GM21619 (cell line): ENCODE measurements at regions not wholly inside any gene's neighbourhood (a gene's known extent, or its start where the extent isn't known, plus 50 kb on each side); places are given as distances from the start of the nearest gene placed in this dataset.

Experiments
- ATAC-seq: cut with Tn5 transposase; IDR thresholded peaks from one replicate; pipeline ENCODE4 v1.9.1; 2021; ENCODE audit not compliant: unreplicated experiment

GRCh38 chr13:48181482-48182145 is 51.4 kb upstream of the ITM2B start:
- ATAC-seq = no peak

- no peak for ATAC-seq
Measured at GRCh38 chr13:48178126-48178525, 54.9 kb upstream of the ITM2B start.

GRCh38 chr13:48176781-48177180 is 56.2 kb upstream of the ITM2B start:
- no peak for ATAC-seq

DNA sequence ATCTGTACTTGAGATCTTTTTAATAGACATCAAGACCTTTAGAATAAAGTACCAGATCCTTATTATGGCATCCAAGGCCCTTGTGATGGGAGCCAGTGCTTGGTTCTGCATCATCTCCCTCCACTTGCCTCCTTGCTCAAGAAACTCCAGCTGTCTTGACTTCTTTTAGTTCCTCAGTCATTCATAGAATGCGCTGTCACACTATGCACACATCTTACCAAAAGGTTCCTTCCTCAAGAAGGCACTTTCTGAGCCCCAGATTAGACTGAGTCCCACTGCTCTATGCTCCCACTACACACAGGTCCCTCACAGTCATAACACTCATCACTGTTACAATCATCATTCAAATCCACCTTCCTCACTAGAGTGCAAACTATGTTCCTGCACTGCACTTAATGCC is 57.8 kb upstream of the ITM2B start:
- ATAC-seq = no peak

DNA sequence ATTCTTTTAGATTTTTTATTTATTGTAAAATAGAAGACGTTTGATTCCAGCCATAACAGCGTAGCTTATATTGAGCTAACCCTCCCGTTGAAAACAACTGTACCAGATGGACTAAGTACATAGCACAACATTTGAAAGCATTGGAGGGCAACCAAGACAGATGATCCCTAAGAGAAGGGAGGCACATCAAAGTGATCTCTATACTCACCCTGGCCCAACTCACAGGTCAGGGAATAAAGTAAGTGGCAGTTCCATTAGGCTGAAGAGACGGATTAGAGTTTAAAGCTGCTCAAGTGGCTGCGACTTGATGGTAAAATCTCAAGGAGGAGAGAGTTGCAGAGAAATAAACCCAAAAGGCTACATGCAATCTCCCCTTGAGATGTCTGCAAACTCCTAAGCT is 65.1 kb upstream of the ITM2B start:
- no peak for ATAC-seq

DNA sequence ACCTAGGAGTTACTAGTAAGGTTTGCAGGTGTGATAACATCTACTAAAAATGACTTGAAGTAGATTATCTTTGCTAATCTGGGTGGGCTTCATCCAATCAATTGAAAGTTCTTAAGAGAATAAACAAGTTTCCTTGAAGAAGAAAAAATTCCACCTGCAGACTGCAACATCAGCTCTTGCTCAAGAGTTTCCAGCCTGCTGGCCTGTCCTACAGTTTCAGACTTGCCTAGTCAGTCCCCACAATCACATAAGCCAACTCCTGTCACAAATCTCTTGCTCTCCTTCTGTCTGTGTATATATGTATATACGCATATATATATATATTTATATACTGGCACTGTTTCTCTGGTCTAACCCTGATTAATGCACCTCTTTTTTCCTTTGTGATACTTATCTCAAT is 67.3 kb upstream of the ITM2B start:
- no peak for ATAC-seq

DNA sequence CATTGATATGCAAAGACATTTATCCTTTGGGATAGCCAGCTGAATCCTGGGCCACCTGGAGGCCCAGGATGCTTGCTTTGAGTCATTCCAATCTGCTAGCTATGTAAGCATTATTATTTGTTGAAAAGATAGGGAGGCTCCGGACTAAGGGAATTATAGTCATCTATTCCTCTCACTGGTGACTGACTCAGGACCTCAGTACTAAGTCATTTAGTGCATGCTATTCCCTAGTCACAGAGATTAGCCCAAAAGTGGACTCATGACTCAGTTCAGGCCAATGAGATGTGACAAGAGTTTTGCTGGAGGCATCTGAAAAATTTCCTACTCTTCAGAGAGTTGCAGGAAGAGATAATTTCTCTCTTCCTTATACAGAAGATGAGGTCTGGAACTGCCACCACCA is 67.9 kb upstream of the ITM2B start:
- no peak for ATAC-seq

- ATAC-seq = no peak
Measured at GRCh38 chr13:48163061-48163460, 68.2 kb upstream of the MED4 start.

DNA sequence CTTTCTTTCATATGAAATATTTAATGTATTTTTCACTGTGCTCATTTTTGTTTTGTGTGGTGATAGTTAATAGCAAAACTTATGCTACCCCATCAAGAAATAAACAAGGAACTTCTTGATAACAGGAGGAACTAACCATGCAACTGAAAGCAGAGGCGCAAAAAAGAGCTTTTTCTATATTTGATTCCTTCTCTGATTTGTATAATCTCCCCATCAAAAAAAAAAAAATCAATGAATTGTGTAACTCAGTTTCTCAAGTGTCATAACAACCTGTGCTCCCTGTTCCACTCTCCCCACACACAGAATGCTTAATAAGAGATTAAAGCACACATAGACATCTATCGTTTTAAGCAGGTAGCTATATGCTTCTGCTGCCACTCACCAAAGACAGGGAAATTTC is 67.3 kb upstream of the MED4 start:
- ATAC-seq = no peak

DNA sequence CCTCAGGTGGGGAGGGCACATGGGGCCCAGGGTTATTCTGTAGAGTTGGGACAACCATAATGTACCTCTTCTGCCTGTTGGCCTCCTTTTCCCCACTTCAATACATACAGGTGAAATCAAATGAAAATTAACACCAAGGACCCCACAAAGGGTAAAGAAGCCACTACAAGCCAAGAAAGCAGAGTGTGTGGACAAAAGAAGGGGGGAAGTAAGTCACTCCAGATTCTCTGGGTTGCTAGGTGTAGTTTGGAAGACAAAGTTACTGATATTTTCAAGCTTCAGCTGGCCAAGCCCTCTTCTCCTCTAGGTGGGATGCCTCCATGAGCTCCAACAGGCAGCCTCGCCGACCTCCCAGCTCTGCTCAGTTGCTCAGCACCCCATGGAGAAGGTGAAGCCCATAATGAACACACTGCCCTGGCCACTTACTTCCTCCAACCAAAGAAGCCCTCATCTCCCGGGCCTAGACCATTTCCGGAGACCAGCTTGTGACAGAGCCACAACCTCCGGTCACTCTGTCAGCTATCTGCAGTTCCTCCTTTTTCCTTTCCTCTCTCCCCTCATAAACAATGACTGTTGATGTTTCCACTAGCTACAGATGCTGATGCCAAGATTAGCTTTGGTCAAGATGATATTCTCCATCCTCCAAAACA is 66.8 kb upstream of the MED4 start:
- no peak for ATAC-seq

DNA sequence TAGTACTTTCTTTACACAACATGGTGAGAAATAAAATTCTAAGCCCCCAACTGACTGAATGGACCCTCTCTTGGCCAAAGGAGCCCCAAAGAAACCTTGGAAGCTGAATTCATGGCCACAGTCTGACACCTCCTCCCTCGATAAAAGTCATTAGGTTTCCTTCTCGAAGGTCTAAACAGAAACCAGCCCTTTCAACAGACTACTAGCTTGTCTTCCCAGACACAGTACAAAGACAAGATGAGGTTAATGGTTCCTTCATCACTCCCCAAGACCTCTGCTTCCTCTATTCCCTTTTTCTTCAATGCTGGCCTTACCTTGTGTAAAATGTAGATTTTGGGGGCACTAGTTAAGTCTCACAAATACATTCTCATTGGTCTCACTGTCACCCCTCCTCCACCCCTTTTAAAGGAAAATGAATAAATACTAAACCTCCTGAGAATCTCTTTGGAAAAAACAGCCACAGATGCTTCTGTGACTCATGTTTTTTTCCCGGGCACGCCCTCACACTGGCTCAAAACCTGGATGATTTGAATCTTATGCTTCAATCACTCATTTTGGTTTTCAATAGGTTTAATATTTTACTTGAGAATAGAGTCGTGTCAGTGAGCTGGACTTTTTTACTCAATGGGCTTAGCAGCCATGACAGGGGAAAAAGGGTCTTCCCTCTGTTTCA is 65.8 kb upstream of the MED4 start:
- ATAC-seq = no peak

GRCh38 chr13:48159826-48160225 is 64.9 kb upstream of the MED4 start:
- no peak for ATAC-seq

DNA sequence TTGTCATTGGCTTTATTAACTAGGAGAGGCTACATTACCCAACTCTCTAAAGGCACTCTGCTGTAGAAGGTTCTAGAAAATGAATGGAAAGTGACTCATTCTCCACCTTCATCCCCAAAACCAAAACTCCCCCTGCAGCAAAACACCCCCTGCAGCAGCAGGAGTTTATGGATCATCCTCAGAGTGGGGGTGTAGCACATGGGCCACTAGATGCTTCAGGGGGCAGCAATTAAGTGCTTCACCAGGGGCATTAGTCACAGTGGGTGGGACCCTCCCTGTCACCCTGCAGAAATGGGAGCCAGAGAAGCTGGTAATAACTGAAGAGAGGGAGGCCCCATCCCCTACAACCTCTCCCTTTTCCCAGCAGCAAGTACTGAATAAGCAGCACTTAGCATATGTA is 64.5 kb upstream of the MED4 start:
- ATAC-seq = no peak

DNA sequence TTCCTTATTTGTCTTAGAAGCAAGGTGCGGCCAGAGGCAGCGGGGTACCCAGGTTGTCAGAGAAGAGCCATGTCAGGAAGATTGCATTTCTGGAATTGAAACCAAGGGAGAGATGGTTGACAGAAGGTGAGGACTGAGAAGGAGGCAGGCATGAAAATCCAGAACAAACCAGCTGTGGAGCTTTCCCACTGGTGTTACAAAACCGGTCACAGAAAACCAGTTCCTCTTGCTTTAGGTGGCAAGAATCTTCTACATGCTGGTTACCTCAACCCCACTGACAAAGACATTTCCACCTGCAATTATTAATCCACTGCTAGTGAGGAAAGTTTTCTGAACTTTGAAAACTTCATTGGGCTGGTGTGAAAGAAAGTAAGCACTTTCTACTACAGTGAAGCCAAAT is 64.0 kb upstream of the MED4 start:
- no peak for ATAC-seq

DNA sequence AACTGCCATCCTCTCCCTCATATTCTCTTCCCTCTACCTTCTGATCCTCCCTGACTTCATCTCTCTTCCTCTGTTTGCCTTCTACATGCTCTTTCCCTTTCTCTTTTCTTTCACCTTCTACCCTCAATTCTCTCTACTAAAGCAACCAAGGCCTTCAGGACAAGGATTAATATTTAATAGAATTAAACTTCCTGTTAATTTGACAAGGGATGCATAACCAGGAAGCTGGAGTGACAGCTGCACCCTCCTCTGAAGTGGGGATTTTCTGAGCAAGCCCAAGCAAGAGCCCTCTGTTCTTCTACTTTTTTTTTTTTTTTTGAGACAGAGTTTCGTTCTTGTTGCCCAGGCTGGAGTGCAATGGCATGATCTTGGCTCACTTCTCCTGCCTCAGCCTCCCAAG is 63.4 kb upstream of the MED4 start:
- no peak for ATAC-seq

DNA sequence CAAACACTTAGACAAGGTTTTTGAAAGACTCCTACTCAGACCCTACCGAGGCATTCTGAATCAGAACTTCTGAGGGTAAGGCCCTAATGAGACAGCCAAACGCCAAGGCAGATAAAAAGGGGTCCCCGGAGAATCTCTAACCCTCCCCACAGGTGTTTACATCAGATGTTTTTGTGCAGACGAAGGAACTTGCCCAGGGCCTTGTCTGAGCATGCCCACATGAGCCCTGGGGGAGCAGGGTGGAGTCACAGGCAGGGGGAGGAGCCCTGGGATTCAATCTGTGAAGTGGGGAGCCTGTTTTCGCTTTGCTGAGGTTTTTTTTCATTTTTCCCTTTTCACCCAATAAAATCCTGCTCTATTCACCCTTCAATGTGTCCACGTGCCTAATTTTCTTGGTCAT is 61.6 kb upstream of the MED4 start:
- no peak for ATAC-seq

GRCh38 chr13:48155848-48156247 is 60.9 kb upstream of the MED4 start:
- ATAC-seq = peak; percentile 43

GRCh38 chr13:48154671-48155070 is 59.8 kb upstream of the MED4 start:
- no peak for ATAC-seq

DNA sequence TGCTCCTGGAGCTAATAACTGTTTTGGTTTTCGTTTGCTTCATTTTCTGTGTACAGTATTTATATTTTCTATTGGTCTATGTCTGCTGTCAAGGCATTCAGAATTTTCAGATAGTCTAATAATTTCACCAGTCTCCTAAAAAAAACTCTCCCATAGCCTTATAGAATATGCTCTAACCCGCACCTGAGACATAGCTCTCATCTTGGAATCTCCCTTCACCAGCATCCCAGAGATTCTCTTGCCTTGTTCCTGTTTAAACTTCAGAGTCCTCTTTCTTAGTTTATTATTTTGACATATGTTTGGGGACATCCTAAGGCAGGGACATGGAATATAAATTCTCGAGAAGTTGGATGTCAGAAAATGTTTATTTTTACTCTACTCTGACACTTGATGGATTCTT is 58.3 kb upstream of the MED4 start:
- no peak for ATAC-seq

GRCh38 chr13:48151363-48152161 is 56.7 kb upstream of the MED4 start:
- no peak for ATAC-seq

GRCh38 chr13:48148454-48148853 is 53.5 kb upstream of the MED4 start:
- no peak for ATAC-seq

DNA sequence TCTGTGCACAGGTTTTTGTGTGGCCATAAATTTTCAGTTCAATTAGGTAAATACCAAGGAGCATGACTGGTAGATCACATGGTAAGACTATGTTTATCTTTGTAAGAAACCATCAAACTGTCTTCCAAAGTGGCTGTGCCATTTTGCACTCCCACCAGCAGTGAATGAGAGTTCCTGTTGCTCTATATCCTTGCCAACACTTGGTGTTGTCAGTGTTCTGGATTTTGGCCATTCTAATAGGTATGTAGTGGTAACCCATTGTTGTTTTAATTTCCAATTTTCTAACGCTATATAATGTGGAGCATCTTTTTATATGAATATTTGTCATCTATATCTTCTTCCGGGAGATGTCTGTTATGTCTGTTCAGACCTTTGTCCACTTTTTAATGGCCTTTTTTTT is 51.7 kb upstream of the MED4 start:
- ATAC-seq = no peak
